ENCODE measurements at regions not wholly inside any gene's neighbourhood (a gene's known extent, or its start where the extent isn't known, plus 50 kb on each side); places are given as distances from the start of the nearest gene placed in this dataset.

DNA sequence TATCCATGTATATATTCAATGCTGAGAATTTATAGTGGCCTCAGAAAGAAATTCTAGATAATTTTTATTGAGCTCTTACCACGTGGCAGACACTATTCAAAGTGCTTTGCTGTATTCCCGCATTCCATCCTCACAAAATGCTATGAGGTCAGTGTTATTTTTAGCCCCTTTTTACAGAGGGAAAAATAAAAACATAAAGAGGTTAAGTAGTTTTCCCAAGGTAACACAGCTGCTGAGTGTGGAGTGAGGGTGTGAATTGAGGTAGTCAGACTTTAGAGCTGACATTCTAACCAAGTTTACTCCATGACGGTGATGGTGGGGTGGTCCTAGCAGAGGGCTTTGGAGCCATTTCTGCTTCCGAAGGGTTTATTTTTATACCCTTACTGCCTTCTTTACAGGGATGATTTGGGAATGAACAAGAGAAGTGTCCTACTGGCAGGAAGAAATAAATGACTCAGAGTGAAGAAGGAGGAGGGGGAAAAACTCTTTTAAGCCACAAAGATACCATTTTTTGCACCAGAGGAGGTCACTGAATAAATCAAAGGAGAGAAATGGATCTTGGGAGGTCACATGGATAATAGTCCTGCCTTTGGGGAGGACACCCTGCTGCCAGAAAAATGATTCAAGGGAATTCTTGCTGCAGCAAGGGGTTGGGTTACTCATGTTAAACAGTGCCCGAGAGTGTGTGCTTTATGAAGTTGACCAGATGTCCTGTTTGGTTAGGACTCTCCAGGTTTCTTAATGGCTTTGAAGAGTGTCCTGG, 76.1 kb downstream of the HMHB1 start:
- peak overlapping the region; percentile 56 for H2AFZ ChIP-seq (ENCODE audit: low read depth, low read length)
- Mint-ChIP-seq H3K9me3 (ENCODE audit: unreplicated experiment) (no peaks in the 10 kb centered on the region), H3K27me3 (ENCODE audit: low read depth, unreplicated experiment) (no peaks in the 10 kb centered on the region), H3K36me3 (ENCODE audit: low read depth, unreplicated experiment) (no peaks in the 10 kb centered on the region), H3K4me1 (ENCODE audit: low read depth, unreplicated experiment) (peaks cover 34% of the 10 kb centered on the region), H3K4me3 (ENCODE audit: unreplicated experiment) (no peak overlapping the region), H3K27ac (ENCODE audit: unreplicated experiment) (peak overlapping the region; percentile 98)
- no peak for TF ChIP-seq EZH2 (IDR thresholded peaks at IDR 0.05; ENCODE audit: insufficient read depth, low read length)
- TF ChIP-seq, protein P1, sequence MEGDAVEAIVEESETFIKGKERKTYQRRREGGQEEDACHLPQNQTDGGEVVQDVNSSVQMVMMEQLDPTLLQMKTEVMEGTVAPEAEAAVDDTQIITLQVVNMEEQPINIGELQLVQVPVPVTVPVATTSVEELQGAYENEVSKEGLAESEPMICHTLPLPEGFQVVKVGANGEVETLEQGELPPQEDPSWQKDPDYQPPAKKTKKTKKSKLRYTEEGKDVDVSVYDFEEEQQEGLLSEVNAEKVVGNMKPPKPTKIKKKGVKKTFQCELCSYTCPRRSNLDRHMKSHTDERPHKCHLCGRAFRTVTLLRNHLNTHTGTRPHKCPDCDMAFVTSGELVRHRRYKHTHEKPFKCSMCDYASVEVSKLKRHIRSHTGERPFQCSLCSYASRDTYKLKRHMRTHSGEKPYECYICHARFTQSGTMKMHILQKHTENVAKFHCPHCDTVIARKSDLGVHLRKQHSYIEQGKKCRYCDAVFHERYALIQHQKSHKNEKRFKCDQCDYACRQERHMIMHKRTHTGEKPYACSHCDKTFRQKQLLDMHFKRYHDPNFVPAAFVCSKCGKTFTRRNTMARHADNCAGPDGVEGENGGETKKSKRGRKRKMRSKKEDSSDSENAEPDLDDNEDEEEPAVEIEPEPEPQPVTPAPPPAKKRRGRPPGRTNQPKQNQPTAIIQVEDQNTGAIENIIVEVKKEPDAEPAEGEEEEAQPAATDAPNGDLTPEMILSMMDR (IDR thresholded peaks at IDR 0.05; ENCODE audit: insufficient read depth, low read depth, low read length): no peak
- H3K4me2 ChIP-seq (ENCODE audit: low read length): peak overlapping the region; percentile 73
- no peaks in the 10 kb centered on the region for H3K27me3 ChIP-seq (ENCODE audit: insufficient read depth, low read length)
- DNase-seq (ENCODE audit: low read depth) (peak; percentile 86), FAIRE-seq (peak; percentile 79)
- no peaks in the 10 kb centered on the region for H3K36me3 ChIP-seq (ENCODE audit: insufficient read depth, low read length)
- H3K4me1 ChIP-seq (ENCODE audit: insufficient read depth, low read length): peaks cover 25% of the 10 kb centered on the region
- H3K9ac ChIP-seq (ENCODE audit: low read length): peak overlapping the region; percentile 53
- no peaks in the 10 kb centered on the region for H3K9me3 ChIP-seq (ENCODE audit: insufficient read depth, low read depth, low read length)
- H3K27ac ChIP-seq (ENCODE audit: low read depth, low read length): peak overlapping the region; percentile 86
- no peaks in the 10 kb centered on the region for H3K79me2 ChIP-seq (ENCODE audit: insufficient read depth, low read length)
- no peaks in the 10 kb centered on the region for H4K20me1 ChIP-seq (ENCODE audit: insufficient read depth, low read length)
- H3K4me3 ChIP-seq (ENCODE audit: insufficient read depth, low read depth, low read length): peak overlapping the region; percentile 34

DNA sequence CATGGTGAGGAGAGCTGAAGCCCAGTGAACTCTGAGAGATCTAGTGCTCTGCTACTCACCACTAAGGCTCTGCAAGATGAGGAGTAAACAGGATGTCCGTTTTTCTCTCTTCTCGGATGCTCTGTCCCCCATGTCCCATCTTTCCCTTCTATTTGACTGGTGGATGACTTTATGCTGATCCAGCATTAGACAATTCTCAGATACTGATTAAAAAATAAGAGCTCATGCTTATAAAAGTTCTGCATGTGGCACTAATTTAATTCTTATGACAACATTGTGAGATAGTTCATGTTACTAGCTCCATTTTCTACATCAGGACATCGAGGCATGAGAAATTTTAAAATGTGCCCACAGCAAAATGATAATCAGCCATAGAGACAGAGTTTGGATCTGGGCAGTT, 77.0 kb downstream of the HMHB1 start:
- peaks cover 25% of the 10 kb centered on the region for H3K4me1 ChIP-seq (ENCODE audit: insufficient read depth, low read length)
- H3K9ac ChIP-seq (ENCODE audit: low read length): peak overlapping the region; percentile 53
- H3K4me2 ChIP-seq (ENCODE audit: low read length): peak overlapping the region; percentile 73
- no peak for FAIRE-seq
- no peaks in the 10 kb centered on the region for H4K20me1 ChIP-seq (ENCODE audit: insufficient read depth, low read length)
- TF ChIP-seq, protein P1 (IDR thresholded peaks at IDR 0.05; ENCODE audit: insufficient read depth, low read depth, low read length): no peak
- no peak for TF ChIP-seq EZH2 (IDR thresholded peaks at IDR 0.05; ENCODE audit: insufficient read depth, low read length)
- H3K36me3 ChIP-seq (ENCODE audit: insufficient read depth, low read length): no peaks in the 10 kb centered on the region
- Mint-ChIP-seq H3K4me1 (ENCODE audit: low read depth, unreplicated experiment) (peaks cover 34% of the 10 kb centered on the region), H3K36me3 (ENCODE audit: low read depth, unreplicated experiment) (no peaks in the 10 kb centered on the region), H3K27me3 (ENCODE audit: low read depth, unreplicated experiment) (no peaks in the 10 kb centered on the region), H3K27ac (ENCODE audit: unreplicated experiment) (peak overlapping the region; percentile 98), H3K9me3 (ENCODE audit: unreplicated experiment) (no peaks in the 10 kb centered on the region), H3K4me3 (ENCODE audit: unreplicated experiment) (no peak overlapping the region)
- H2AFZ ChIP-seq (ENCODE audit: low read depth, low read length): peak overlapping the region; percentile 56
- H3K4me3 ChIP-seq (ENCODE audit: insufficient read depth, low read depth, low read length): no peak overlapping the region
- H3K27me3 ChIP-seq (ENCODE audit: insufficient read depth, low read length): no peaks in the 10 kb centered on the region
- no peaks in the 10 kb centered on the region for H3K9me3 ChIP-seq (ENCODE audit: insufficient read depth, low read depth, low read length)
- peak overlapping the region; percentile 86 for H3K27ac ChIP-seq (ENCODE audit: low read depth, low read length)
- H3K79me2 ChIP-seq (ENCODE audit: insufficient read depth, low read length): no peaks in the 10 kb centered on the region
- DNase-seq (ENCODE audit: low read depth): no peak

DNA sequence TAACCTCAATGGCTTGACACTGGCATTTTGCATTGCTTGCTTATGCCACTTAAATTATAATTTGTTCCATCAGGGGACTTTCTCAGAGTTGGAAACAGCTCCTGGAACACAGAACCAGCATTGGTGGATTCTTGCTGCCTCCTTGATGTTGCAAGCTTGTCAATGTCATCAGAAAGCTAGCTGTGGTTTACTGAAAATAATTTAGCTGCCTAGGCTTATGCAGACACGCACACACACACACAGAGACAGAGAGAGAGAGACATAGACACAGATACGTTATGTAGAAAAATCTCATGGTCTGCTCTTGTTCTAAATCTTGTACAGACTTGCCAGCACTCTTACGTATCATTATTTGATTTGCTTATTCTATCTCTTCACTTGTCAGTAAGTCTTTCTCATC, 78.0 kb downstream of the HMHB1 start:
- H3K4me1 ChIP-seq (ENCODE audit: insufficient read depth, low read length): peaks cover 25% of the 10 kb centered on the region
- TF ChIP-seq EZH2 (IDR thresholded peaks at IDR 0.05; ENCODE audit: insufficient read depth, low read length): no peak
- TF ChIP-seq, protein P1 (IDR thresholded peaks at IDR 0.05; ENCODE audit: insufficient read depth, low read depth, low read length): no peak

More for the DNA sequence above, 78.0 kb downstream of the HMHB1 start:
- no peaks in the 10 kb centered on the region for H3K27me3 ChIP-seq (ENCODE audit: insufficient read depth, low read length)
- H3K27ac ChIP-seq (ENCODE audit: low read depth, low read length): no peak overlapping the region
- Mint-ChIP-seq H3K27ac (ENCODE audit: unreplicated experiment) (peak overlapping the region; percentile 66), H3K9me3 (ENCODE audit: unreplicated experiment) (no peaks in the 10 kb centered on the region), H3K36me3 (ENCODE audit: low read depth, unreplicated experiment) (no peaks in the 10 kb centered on the region), H3K4me1 (ENCODE audit: low read depth, unreplicated experiment) (peaks cover 34% of the 10 kb centered on the region), H3K4me3 (ENCODE audit: unreplicated experiment) (no peak overlapping the region), H3K27me3 (ENCODE audit: low read depth, unreplicated experiment) (no peaks in the 10 kb centered on the region)
- no peaks in the 10 kb centered on the region for H3K36me3 ChIP-seq (ENCODE audit: insufficient read depth, low read length)
- H2AFZ ChIP-seq (ENCODE audit: low read depth, low read length): no peak overlapping the region
- H4K20me1 ChIP-seq (ENCODE audit: insufficient read depth, low read length): no peaks in the 10 kb centered on the region
- no peak overlapping the region for H3K4me2 ChIP-seq (ENCODE audit: low read length)
- FAIRE-seq: peak; percentile 74
- H3K4me3 ChIP-seq (ENCODE audit: insufficient read depth, low read depth, low read length): no peak overlapping the region
- H3K79me2 ChIP-seq (ENCODE audit: insufficient read depth, low read length): no peaks in the 10 kb centered on the region
- no peak overlapping the region for H3K9ac ChIP-seq (ENCODE audit: low read length)
- H3K9me3 ChIP-seq (ENCODE audit: insufficient read depth, low read depth, low read length): no peaks in the 10 kb centered on the region
- DNase-seq (ENCODE audit: low read depth): peak; percentile 67
